IPS DF 6.9 (cell line): ENCODE measurements at regions not wholly inside any gene's neighbourhood (a gene's known extent, or its start where the extent isn't known, plus 50 kb on each side); places are given as distances from the start of the nearest gene placed in this dataset.

ENCODE experiments used
- DNase-seq: peaks from one replicate; pipeline ENCODE4 v3.0.0-alpha.2; 2013; ENCODE audit warnings: low read depth, low spot score
- H3K27ac ChIP-seq: one replicate; pipeline ENCODE4 v1.5.1; 2013; ENCODE audit warnings: low read length, control low read depth
- H3K27me3 ChIP-seq: 2 replicates; pipeline ENCODE4 v1.6.1; 2013; ENCODE audit warnings: mild to moderate bottlenecking, low read length; ENCODE audit not compliant: control insufficient read depth, insufficient read depth
- H3K36me3 ChIP-seq: 2 replicates; pipeline ENCODE4 v1.6.1; 2013; ENCODE audit warnings: low read length; ENCODE audit not compliant: control insufficient read depth, insufficient read depth
- H3K4me1 ChIP-seq: 2 replicates; pipeline ENCODE4 v1.6.1; 2013; ENCODE audit warnings: low read length; ENCODE audit not compliant: control insufficient read depth, insufficient read depth
- H3K4me3 ChIP-seq: 2 replicates; pipeline ENCODE4 v1.5.1; 2013; ENCODE audit warnings: mild to moderate bottlenecking, low read length
- H3K9me3 ChIP-seq: 2 replicates; pipeline ENCODE4 v1.6.1; 2013; ENCODE audit warnings: low read length, inconsistent platforms; ENCODE audit not compliant: control insufficient read depth, insufficient read depth
- WGBS: extraction: QIAGEN DNeasy Blood & Tissue Kit; methylation state at CpG from one replicate; pipeline ENCODE4 v1.1.7; 2013; ENCODE audit warnings: mixed read lengths, missing lambda C conversion rate; ENCODE audit not compliant: insufficient read length, insufficient coverage; 5-methylcytosine and 5-hydroxymethylcytosine counted together

DNA sequence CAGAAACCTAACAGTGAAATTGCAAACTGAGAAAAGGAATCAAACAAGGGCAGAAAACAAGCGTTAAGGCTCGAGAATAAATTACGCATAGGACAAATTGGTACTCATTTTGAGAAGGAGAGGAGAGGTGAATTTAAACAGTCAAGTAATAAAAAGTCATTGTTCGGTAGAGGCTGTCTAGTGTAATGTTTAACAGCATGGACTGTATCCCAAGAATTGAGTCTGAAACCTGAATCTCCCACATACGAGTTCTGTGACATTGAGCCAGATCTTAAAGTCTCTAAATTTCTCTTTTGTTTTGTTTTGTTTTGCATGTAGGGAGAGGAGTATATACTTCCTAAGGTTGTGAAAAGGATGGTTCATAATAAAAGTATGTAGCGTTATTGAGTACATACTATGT lies 216.5 kb upstream of the BTG1 start:
- Histone ChIP-seq H3K4me3 (no peak overlapping the region), H3K9me3 (no peaks in the 10 kb centered on the region), H3K27ac (no peak overlapping the region), H3K4me1 (no peaks in the 10 kb centered on the region), H3K27me3 (no peaks in the 10 kb centered on the region), H3K36me3 (no peaks in the 10 kb centered on the region)
- 100% methylated on average over 1 of the region's 6 CpGs for WGBS
- DNase-seq: no peak

- Histone ChIP-seq H3K9me3 (no peaks in the 10 kb centered on the region), H3K4me3 (no peak overlapping the region), H3K27ac (no peak overlapping the region), H3K27me3 (no peaks in the 10 kb centered on the region), H3K4me1 (no peaks in the 10 kb centered on the region), H3K36me3 (no peaks in the 10 kb centered on the region)
- WGBS: no CpG with 5 or more reads among the region's 2 CpGs
- no peak for DNase-seq
These were observed 214.9 kb upstream of the BTG1 start for GRCh38 chr12:92360543-92360942.

GRCh38 chr12:92359581-92360209 lies 214.0 kb upstream of the BTG1 start:
- Histone ChIP-seq H3K27me3 (no peaks in the 10 kb centered on the region), H3K9me3 (no peaks in the 10 kb centered on the region), H3K4me3 (no peak overlapping the region), H3K27ac (no peak overlapping the region), H3K36me3 (no peaks in the 10 kb centered on the region), H3K4me1 (no peaks in the 10 kb centered on the region)
- no peak for DNase-seq
- WGBS: no CpG with 5 or more reads among the region's 2 CpGs

DNA sequence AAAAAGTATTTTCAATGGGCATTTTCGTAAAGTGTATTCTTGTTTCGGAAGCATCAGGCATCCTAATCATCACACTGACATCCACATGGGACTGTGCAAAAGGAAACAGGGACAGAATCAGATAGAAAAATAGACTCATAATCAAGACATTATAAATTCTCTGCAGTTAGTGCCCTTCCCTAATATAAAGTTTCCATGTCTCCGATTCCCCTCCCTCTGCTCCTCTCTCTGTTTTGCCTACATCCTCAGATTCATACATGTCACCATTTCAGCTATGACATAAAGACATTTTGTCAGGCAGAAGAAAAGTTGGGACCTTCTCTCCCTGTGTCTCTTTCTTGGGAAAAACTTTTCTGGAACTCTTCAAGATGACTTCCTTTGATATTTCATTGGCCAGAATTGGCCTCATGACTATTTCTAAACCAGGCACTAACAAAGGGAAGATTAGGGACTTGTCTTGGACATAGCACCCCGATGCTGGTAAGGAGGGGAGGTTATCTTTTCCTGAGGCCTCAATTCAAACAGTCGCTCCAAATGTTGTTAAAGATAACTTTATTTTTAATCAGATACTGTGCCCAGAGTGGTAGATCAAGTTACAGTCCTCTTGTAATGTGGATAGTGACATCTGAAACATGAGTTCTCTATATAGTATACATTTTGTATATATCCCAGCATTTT lies 212.1 kb upstream of the BTG1 start:
- Histone ChIP-seq H3K4me1 (no peaks in the 10 kb centered on the region), H3K27me3 (no peaks in the 10 kb centered on the region), H3K9me3 (no peaks in the 10 kb centered on the region), H3K36me3 (no peaks in the 10 kb centered on the region), H3K4me3 (no peak overlapping the region), H3K27ac (no peak overlapping the region)
- WGBS: no CpG with 5 or more reads among the region's 5 CpGs
- no peak for DNase-seq

DNA sequence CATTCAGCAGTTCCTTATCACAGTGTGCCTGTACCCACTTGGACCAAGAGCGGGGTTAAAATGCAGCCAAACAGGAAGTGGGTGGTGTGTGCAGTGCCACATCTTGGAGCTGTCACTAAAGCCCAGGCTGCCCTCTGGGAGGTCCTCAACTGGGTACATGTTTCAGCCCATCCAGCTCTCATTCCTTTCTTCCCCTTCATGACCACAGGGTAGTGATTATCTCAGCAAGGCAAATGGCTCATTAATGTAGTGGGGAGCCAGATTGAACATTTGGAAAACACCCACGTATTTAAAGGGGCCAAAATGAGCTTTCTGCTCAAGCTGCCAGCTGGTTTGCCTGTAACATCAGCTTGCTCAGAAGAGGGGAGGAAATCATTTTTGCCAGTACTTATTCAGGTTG lies 210.8 kb upstream of the BTG1 start:
- Histone ChIP-seq H3K4me1 (no peaks in the 10 kb centered on the region), H3K4me3 (no peak overlapping the region), H3K9me3 (no peaks in the 10 kb centered on the region), H3K27ac (no peak overlapping the region), H3K27me3 (no peaks in the 10 kb centered on the region), H3K36me3 (no peaks in the 10 kb centered on the region)
- WGBS: no CpG with 5 or more reads among the region's 2 CpGs
- DNase-seq: no peak

DNA sequence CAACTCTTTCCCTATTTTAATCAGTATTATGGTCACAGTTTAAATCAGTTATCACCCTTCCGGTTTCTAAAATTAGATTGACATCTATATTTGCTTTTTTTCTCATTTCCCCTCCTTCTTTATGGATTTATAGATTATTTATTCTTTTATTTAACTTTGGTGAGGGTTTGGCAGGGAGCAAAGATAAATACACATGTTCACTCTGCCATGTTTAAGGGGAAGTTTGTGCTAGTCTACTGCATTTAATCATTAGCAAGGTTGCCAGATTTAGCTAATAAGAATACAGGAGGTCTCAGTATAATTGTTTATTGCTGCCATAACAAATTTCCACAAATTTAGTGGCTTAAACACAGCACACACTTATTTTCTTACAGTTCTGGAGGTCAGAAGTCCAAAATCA lies 204.0 kb upstream of the BTG1 start:
- DNase-seq: no peak
- H3K27me3 ChIP-seq: no peaks in the 10 kb centered on the region
- H3K9me3 ChIP-seq: no peaks in the 10 kb centered on the region
- WGBS: no CpG with 5 or more reads among the region's 1 CpG
- H3K4me1 ChIP-seq: no peaks in the 10 kb centered on the region
- H3K27ac ChIP-seq: no peak overlapping the region
- H3K36me3 ChIP-seq: no peaks in the 10 kb centered on the region
- H3K4me3 ChIP-seq: no peak overlapping the region

DNA sequence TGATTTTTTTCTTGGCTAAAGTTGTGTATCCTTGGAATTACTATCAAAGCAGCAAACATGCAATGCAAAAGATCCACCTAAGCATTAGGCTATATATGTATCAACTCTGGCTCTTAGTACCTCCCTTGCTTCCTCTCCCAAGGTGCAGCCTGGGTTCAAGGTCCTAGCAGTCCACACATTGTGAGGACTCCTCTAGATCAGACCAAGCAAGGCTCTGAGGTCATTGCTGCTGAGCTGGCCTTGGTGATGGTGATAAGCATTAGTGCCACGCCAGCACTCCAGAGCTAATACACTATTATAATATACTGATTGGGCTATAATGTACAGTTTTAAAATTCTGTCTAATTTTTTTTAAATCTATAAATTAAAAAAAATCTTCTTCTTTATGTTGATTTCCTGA lies 196.9 kb upstream of the BTG1 start:
- Histone ChIP-seq H3K27me3 (no peaks in the 10 kb centered on the region), H3K4me3 (no peak overlapping the region), H3K27ac (no peak overlapping the region), H3K4me1 (no peaks in the 10 kb centered on the region), H3K9me3 (no peaks in the 10 kb centered on the region), H3K36me3 (no peaks in the 10 kb centered on the region)
- no CpG with 5 or more reads among the region's 1 CpG for WGBS
- no peak for DNase-seq

- H3K27ac ChIP-seq: no peak overlapping the region
- no CpG with 5 or more reads among the region's 13 CpGs for WGBS
- no peak for DNase-seq
- no peaks in the 10 kb centered on the region for H3K4me1 ChIP-seq
- H3K9me3 ChIP-seq: no peaks in the 10 kb centered on the region
- H3K4me3 ChIP-seq: no peak overlapping the region
- H3K27me3 ChIP-seq: no peaks in the 10 kb centered on the region
- no peaks in the 10 kb centered on the region for H3K36me3 ChIP-seq
These were observed 195.5 kb upstream of the BTG1 start for GRCh38 chr12:92341065-92341668.

DNA sequence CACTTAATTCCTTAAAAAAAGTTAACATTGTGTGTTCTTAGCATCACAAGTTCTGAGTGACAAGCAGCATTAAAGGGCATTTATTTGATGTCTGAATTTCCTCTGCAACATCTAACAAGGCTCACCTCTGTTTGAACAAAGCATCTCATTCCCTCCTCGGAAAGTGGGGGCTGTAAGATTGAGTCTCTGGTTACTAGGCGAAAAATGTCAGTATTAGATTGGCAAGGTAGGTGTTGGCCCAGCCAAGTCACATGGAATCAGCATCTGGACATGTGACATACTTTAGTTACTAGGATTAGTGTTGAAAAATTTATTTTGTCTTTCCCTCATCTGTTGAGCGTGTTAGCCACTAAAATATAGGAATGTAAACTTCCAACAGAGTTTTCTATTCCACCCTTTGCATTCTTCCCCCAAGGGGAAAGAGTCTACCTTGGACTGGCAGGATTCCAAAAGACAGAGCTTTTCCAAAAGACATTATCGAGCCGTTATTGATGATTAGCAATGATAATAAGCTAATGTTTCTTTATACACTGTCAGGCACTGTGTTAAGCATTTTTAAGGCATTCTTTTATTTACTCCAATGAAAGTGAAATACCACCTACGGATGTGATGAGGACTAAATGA lies 194.9 kb upstream of the BTG1 start:
- no peak overlapping the region for H3K27ac ChIP-seq

DNA sequence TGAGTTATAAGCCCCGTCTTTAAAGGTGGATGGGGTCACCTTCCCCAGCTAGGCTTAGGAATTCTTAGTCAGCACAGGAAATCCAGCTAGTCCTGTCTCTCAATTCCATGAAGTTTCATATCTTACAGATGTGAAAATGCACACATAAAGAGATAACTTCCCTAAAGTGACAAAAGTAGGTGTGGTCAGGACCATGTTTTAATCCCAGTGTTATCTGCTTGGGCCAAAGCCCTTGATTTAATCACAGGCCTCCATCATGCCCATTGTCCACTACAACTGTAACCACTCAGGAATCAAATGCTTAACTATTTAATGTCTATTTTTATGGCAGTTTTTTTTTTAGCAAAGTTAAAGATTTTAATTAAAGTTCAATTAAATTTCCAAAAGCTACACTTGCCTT lies 194.4 kb upstream of the BTG1 start:
- no peaks in the 10 kb centered on the region for H3K27me3 ChIP-seq
- no CpG with 5 or more reads among the region's 1 CpG for whole genome bisulfite sequencing
- no peak for DNase-seq
- no peaks in the 10 kb centered on the region for H3K9me3 ChIP-seq
- no peak overlapping the region for H3K4me3 ChIP-seq
- no peak overlapping the region for H3K27ac ChIP-seq
- no peaks in the 10 kb centered on the region for H3K36me3 ChIP-seq
- no peaks in the 10 kb centered on the region for H3K4me1 ChIP-seq

More for the DNA sequence above, 194.9 kb upstream of the BTG1 start:
- Histone ChIP-seq H3K4me1 (no peaks in the 10 kb centered on the region), H3K36me3 (no peaks in the 10 kb centered on the region), H3K27me3 (no peaks in the 10 kb centered on the region), H3K9me3 (no peaks in the 10 kb centered on the region), H3K4me3 (no peak overlapping the region)
- WGBS: no CpG with 5 or more reads among the region's 6 CpGs
- no peak for DNase-seq
